NCI-H1048 (cell line): ENCODE measurements at regions not wholly inside any gene's neighbourhood (a gene's known extent, or its start where the extent isn't known, plus 50 kb on each side); places are given as distances from the start of the nearest gene placed in this dataset.

ENCODE experiments used
- DNase-seq: peaks from one replicate; lab custom pipeline; 2025; lab: John Stamatoyannopoulos, UW

- DNase-seq = no peak
Observed at GRCh38 chr5:54852007-54852406, 133.4 kb downstream of the ESM1 start.

DNA sequence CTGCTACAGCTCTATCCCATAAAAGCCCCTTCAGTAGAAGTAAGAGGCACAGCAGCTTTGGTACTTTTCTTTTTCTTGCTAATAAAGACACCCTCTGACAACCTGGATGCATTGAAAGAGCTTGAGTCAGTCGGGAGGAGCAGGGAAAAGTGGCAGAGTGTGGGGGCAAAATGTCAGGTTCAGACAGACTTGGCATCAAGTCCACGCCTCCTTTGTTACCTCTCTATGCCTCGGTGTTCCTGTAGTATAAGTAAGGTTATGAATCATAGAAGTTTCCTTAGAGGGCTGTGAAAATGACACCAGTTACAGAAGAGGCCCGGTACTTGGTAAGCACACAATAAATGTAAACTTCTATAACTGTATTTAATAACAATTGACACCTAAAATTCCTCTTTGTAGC, 133.9 kb downstream of the ESM1 start:
- no peak for DNase-seq

GRCh38 chr5:54848581-54848980, 136.8 kb downstream of the ESM1 start:
- no peak for DNase-seq

DNA sequence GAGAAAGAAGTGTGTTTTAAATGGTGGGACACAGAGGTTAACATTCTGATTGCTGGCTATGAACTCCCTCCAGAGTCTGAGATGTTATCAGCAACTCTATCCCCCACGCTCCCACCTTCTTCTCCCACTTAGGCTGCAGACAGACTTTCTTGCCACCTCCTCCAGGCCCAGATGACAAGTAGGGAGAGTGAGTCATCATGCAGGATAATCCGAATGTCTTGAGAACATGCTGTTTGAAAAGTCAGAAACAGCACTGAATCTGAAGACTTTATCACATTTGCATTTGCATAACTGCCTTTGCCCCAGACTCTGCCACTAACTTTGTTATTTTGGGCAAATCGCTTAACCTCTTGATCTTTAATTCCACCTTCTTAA, 139.8 kb downstream of the ESM1 start:
- no peak for DNase-seq

DNA sequence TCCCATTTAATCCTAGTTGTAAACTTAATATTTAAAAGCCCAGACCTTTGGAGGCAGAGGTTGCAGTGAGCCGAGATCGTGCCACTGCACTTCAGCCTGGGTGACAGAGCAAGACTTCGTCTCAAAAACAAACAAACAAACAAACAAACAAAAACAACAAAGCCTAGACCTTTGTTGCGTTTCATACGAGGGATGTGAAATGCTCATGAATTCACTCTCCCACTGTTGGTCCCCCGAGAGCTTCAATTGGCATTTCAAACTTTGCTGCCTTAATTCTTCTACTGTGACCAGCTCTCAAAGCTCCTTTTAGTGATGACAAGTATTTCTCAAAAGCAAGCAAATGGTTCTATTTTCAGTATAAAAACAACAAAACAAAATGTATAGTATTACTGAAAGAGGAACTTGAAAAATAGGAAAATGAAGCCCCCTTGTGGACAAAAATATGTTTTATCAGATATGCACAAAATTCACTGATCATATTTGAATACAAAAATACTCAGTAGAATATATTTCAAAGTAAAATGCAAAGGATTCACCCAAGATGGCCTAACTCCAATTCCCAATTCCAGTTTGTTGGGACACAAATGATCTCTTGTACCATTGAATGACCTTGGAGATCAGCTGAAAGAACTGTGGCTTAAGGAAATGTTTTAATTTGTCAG, 140.4 kb downstream of the ESM1 start:
- DNase-seq = no peak

GRCh38 chr5:54844266-54844665, 141.1 kb downstream of the ESM1 start:
- no peak for DNase-seq

DNA sequence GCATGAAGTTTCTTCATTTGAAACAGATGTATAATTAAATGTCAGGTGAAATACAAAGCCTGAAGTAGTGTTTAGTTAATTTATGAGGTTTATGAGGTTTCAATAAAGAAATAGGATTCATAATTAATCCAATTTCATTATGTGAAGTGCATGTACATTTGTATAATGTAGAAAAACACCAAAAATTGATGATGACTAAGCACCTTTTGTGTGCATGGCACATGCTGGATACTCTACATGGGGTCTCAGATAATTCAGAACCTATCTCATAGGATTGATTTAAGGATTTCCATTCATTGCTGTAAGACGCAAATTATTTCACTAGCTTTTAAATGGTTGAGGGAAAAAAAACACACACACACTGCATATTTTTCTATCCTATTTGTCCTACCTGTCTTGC, 143.9 kb downstream of the ESM1 start:
- no peak for DNase-seq

- no peak for DNase-seq
Observed at GRCh38 chr5:54838843-54839242, 146.6 kb downstream of the ESM1 start.

DNA sequence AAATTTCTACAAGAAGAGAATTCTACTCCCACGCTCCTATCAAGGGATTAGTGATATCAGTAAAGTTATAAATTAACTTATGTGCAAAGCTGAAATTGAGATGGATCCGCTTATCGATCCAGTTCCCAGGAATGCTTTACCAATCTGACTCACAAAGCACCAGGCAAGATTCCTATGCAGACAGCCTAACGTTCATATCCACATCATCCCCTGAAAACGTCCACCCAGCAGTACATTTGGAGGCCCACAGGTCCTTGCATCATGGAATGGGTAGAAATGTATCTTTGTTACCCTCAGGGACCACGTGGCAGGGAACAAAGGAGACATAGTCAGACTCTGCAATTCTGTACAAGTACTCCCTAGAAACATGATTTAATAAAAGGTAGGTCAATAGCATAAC, 147.4 kb downstream of the ESM1 start:
- no peak for DNase-seq

GRCh38 chr5:54837093-54837492, 148.3 kb downstream of the ESM1 start:
- no peak for DNase-seq

DNA sequence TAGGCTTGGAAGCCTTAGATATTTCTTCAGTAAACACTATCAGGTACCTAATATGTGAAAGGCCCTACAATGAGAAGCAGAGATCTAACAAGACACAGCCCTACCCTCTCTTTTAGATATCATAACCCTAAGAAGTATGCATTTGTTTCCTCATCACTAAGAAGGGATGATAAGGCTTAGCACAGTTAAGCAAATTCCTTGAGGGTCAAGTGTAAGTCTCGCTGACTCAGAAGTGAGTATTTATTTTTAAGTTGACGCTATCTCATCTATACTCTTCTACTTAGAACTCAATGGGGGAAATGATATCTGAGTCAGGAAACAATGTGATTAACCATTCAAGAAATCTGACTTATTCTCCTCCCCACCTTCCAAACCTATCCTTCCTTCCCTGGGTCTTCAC, 149.7 kb downstream of the ESM1 start:
- DNase-seq = no peak

DNA sequence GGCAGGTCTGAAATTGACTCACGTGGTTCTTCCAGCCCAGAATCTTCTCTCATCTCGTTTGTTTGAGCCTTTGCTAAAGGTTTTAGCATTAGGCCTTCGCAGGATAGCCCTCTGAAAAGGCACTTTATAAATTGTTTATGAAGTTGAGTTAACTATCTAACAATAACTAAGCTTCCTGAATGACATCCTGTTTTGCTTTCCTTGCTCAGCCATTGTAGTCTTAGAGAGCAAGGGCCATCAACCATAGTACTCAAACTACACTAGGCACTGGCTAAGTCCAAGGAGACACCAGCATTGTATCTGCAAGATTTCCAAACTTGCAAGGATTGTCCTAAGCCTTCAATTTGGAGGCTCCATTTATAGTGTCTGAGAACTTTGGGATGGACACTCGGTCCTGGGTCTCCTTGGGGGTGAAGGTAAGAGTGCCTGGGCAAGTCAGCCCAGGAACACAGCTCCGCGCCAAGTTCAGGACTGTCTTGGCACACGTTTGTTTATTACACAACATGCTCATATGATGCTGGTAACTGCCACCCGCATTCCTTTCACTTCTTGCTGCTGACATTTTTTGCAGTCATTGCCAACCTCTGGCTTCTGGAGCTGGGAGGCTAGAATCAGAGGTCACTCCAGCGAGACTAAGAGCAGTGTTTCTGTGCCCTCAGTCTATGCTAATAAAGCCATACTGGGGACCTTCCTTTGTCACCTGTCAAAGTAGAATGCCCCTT, 151.1 kb downstream of the ESM1 start:
- DNase-seq = no peak

GRCh38 chr5:54833590-54833989, 151.8 kb downstream of the ESM1 start:
- DNase-seq = no peak

GRCh38 chr5:54832858-54833257, 152.5 kb downstream of the ESM1 start:
- DNase-seq = no peak

DNA sequence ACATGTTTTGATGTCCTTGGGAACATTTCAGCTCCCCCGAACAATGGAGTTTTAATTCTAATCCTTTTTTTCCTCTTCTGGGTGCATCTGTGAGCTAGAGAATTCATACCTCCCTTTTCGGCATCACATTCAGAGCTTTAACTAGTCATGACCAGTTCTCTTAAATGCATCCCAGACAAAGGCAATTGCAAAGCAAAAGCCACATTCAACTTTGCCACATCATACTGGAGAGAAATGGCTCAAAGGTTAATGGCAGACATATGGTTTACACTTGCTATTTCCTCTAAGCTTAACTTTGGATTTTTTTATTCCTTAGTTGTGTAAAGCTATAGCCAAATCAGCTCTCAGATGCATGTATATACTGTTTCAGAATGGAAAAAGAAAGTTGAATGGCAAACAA, 153.3 kb downstream of the ESM1 start:
- DNase-seq = no peak

- DNase-seq = no peak
Observed at GRCh38 chr5:54831233-54831632, 154.2 kb downstream of the ESM1 start.

- DNase-seq = no peak
Observed at GRCh38 chr5:54829676-54830535, 155.5 kb downstream of the ESM1 start.

- no peak for DNase-seq
Observed at GRCh38 chr5:54829102-54829501, 156.3 kb downstream of the ESM1 start.

GRCh38 chr5:54828151-54828550, 157.2 kb downstream of the ESM1 start:
- no peak for DNase-seq

GRCh38 chr5:54825005-54825404, 160.4 kb downstream of the ESM1 start:
- no peak for DNase-seq

GRCh38 chr5:54823006-54823405, 162.4 kb downstream of the ESM1 start:
- no peak for DNase-seq

DNA sequence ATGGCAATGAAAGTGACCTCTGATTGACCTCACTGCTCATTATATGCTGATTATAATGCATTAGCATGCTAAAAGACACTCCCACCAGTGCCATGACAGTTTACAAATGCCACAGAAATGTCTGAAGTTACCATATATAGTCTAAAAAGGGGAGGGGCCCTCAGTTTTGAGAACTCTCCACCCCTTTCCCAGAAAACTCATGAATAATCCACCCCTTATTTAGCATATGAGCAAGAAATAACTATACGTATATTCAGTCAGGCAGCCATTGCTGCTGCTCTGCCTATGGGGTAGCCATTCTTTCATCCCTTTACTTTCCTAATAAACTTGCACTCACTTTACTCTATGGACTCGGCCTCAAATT, 163.1 kb downstream of the ESM1 start:
- no peak for DNase-seq
